OCI-LY7 (cell line): ENCODE measurements at regions not wholly inside any gene's neighbourhood (a gene's known extent, or its start where the extent isn't known, plus 50 kb on each side); places are given as distances from the start of the nearest gene placed in this dataset.

ENCODE experiments used
- BruUV-seq: library from RNA; stranded (reverse); fragments of 400-500 nt; replicated peaks from 2 replicates; lab custom pipeline; 2021; lab: Mats Ljungman, UMichigan
- CTCF ChIA-PET: fragments of 300-600 bp; sonication (Branson Sonifier 250); formaldehyde crosslinking; loops from one replicate; lab custom pipeline; 2022; ENCODE audit warnings: antibody characterized with exemption; ENCODE audit not compliant: unreplicated experiment; lab: Charles Lee
- POLR2A ChIA-PET: fragments of 300-600 bp; sonication (Branson Sonifier 250); formaldehyde crosslinking; loops from one replicate; lab custom pipeline; 2022; ENCODE audit warnings: antibody characterized with exemption; lab: Charles Lee
- DNase-seq: peaks from one replicate; pipeline ENCODE4 v3.0.0-alpha.2; 2015; ENCODE audit warnings: low spot score
- H2AFZ ChIP-seq: fragments of 200-600 bp; sonication (generic), shearing (Covaris generic); 2 replicates; pipeline ENCODE4 v1.6.1; 2014; ENCODE audit warnings: mild to moderate bottlenecking, antibody characterized with exemption, low read length, moderate library complexity
- H3K27ac ChIP-seq: fragments of 200-600 bp; sonication (generic); 2 replicates; pipeline ENCODE4 v1.5.1; 2014; ENCODE audit warnings: mixed run types, low read depth, mild to moderate bottlenecking, moderate library complexity, low read length, inconsistent platforms; ENCODE audit not compliant: poor library complexity, severe bottlenecking
- H3K36me3 ChIP-seq: fragments of 200-600 bp; sonication (generic); 2 replicates; pipeline ENCODE4 v1.6.1; 2014; ENCODE audit warnings: mild to moderate bottlenecking, antibody characterized with exemption, low read length, moderate library complexity, mixed read lengths; ENCODE audit not compliant: insufficient read depth
- H3K4me1 ChIP-seq: fragments of 200-600 bp; sonication (generic); 2 replicates; pipeline ENCODE4 v1.5.1; 2014; ENCODE audit warnings: mild to moderate bottlenecking, low read length; ENCODE audit not compliant: insufficient read depth, poor library complexity, severe bottlenecking
- H3K4me2 ChIP-seq: fragments of 200-600 bp; sonication (generic); 2 replicates; pipeline ENCODE4 v1.6.1; 2014; ENCODE audit warnings: mild to moderate bottlenecking, low read length
- H3K4me3 ChIP-seq: fragments of 200-600 bp; sonication (generic); 2 replicates; pipeline ENCODE4 v1.5.1; 2014; ENCODE audit warnings: mild to moderate bottlenecking, low read depth, low read length; ENCODE audit not compliant: poor library complexity, severe bottlenecking
- H3K79me2 ChIP-seq: fragments of 200-600 bp; sonication (generic); 2 replicates; pipeline ENCODE4 v1.6.1; 2016; ENCODE audit warnings: low read depth, mild to moderate bottlenecking, low read length, moderate library complexity, mixed read lengths; ENCODE audit not compliant: insufficient read depth
- H3K9me2 ChIP-seq: fragments of 200-600 bp; sonication (generic); 2 replicates; pipeline ENCODE4 v1.6.1; 2016; ENCODE audit warnings: mild to moderate bottlenecking, low read length, mixed read lengths; ENCODE audit not compliant: insufficient read depth
- H3K9me3 ChIP-seq: fragments of 200-600 bp; sonication (generic); 2 replicates; pipeline ENCODE4 v1.6.1; 2014; ENCODE audit warnings: mild to moderate bottlenecking, mixed run types, low read length, mixed read lengths
- H4K20me1 ChIP-seq: fragments of 200-600 bp; sonication (generic); 2 replicates; pipeline ENCODE4 v1.6.1; 2014; ENCODE audit warnings: mild to moderate bottlenecking, antibody characterized with exemption, low read length, moderate library complexity, mixed read lengths; ENCODE audit not compliant: insufficient read depth
- CTCF ChIP-seq: fragments of 200-600 bp; sonication (generic); conservative IDR thresholded peaks from 2 replicates; pipeline ENCODE4 v1.5.1; 2014; ENCODE audit warnings: mild to moderate bottlenecking, antibody characterized with exemption, low read length, moderate library complexity, mixed read lengths
- EZH2phosphoT487 ChIP-seq: fragments of 200-600 bp; sonication (generic); IDR thresholded peaks from 2 replicates; pipeline ENCODE4 v1.6.1; 2018; ENCODE audit warnings: low read depth, borderline replicate concordance, mild to moderate bottlenecking, mixed run types, antibody characterized with exemption, low read length, moderate library complexity, mixed read lengths
- intact Hi-C: fragments of 100-400 bp; cut with micrococcal nuclease; formaldehyde crosslinking; loops from one replicate; pipeline ENCODE4 v1.10.0; 2022; ENCODE audit not compliant: unreplicated experiment

- no peaks in the 10 kb centered on the region for H4K20me1 ChIP-seq
- DNase-seq: no peak
- ChIA-PET CTCF (no interaction called here), POLR2A (no interaction called here)
- no peak overlapping the region for H3K27ac ChIP-seq
- no peaks in the 10 kb centered on the region for H3K9me3 ChIP-seq
- H2AFZ ChIP-seq: no peak overlapping the region
- no TSS peak for BruUV-seq
- no peaks in the 10 kb centered on the region for H3K36me3 ChIP-seq
- no peak overlapping the region for H3K4me3 ChIP-seq
- no peaks in the 10 kb centered on the region for H3K4me1 ChIP-seq
- H3K9me2 ChIP-seq: no peaks in the 10 kb centered on the region
- TF ChIP-seq CTCF (no peak), EZH2phosphoT487 (no peak)
- no peak overlapping the region for H3K4me2 ChIP-seq
- no peaks in the 10 kb centered on the region for H3K79me2 ChIP-seq
- intact Hi-C loops: no loop called here
These were observed 122.3 kb downstream of the TNFSF18 start for GRCh38 chr1:172928412-172928811.

GRCh38 chr1:172929006-172929405 is 121.7 kb downstream of the TNFSF18 start:
- ChIA-PET CTCF (no interaction called here), POLR2A (no interaction called here)
- Histone ChIP-seq H3K36me3 (no peaks in the 10 kb centered on the region), H3K9me3 (no peaks in the 10 kb centered on the region), H3K4me3 (no peak overlapping the region), H3K27ac (no peak overlapping the region), H3K4me1 (no peaks in the 10 kb centered on the region), H3K4me2 (no peak overlapping the region), H3K79me2 (no peaks in the 10 kb centered on the region), H3K9me2 (no peaks in the 10 kb centered on the region), H2AFZ (no peak overlapping the region), H4K20me1 (no peaks in the 10 kb centered on the region)
- no TSS peak for BruUV-seq
- DNase-seq: no peak
- intact Hi-C loops: no loop called here
- TF ChIP-seq EZH2phosphoT487 (no peak), CTCF (no peak)

GRCh38 chr1:172930142-172930541 is 120.6 kb downstream of the TNFSF18 start:
- CTCF ChIA-PET: no interaction called here
- POLR2A ChIA-PET: interaction anchor here (0.5 kb wide), 1 partner anchor 259 kb away, joined by 3 read pairs; no protein-coding TSS in a partner anchor
- Histone ChIP-seq H3K79me2 (no peaks in the 10 kb centered on the region), H4K20me1 (no peaks in the 10 kb centered on the region), H3K4me3 (no peak overlapping the region), H3K36me3 (no peaks in the 10 kb centered on the region), H2AFZ (no peak overlapping the region), H3K9me2 (no peaks in the 10 kb centered on the region), H3K9me3 (no peaks in the 10 kb centered on the region), H3K4me1 (no peaks in the 10 kb centered on the region), H3K4me2 (no peak overlapping the region), H3K27ac (no peak overlapping the region)
- DNase-seq: no peak
- no peak for TF ChIP-seq EZH2phosphoT487
- no peak for TF ChIP-seq CTCF
- BruUV-seq: no TSS peak
- intact Hi-C loops: no loop called here
